ENCODE measurements at regions not wholly inside any gene's neighbourhood (a gene's known extent, or its start where the extent isn't known, plus 50 kb on each side); places are given as distances from the start of the nearest gene placed in this dataset.

GRCh38 chr1:105886309-105886708 lies 1170.2 kb upstream of the PRMT6 start:
- Histone ChIP-seq H3K36me3 (ENCODE audit: insufficient read depth, low read length) (no peaks in the 10 kb centered on the region), H3K9me3 (ENCODE audit: low read length) (no peaks in the 10 kb centered on the region), H3K27ac (ENCODE audit: low read depth, low read length) (no peak overlapping the region), H3K9ac (ENCODE audit: low read length) (no peak overlapping the region), H3K4me3 (ENCODE audit: low read depth in 1 of 2, low read length in 2 of 2) (no peak overlapping the region), H3K4me1 (ENCODE audit: insufficient read depth, low read length) (no peaks in the 10 kb centered on the region), H3K27me3 (ENCODE audit: control insufficient read depth in 1 of 2, insufficient read depth in 2 of 2, low read length in 2 of 2) (no peaks in the 10 kb centered on the region)

GRCh38 chr1:105891308-105891707 lies 1165.2 kb upstream of the PRMT6 start:
- no peak overlapping the region for H3K9ac ChIP-seq (ENCODE audit: low read length)
- H3K4me3 ChIP-seq (ENCODE audit: low read depth in 1 of 2, low read length in 2 of 2) = no peak overlapping the region
- H3K9me3 ChIP-seq (ENCODE audit: low read length) = no peaks in the 10 kb centered on the region
- no peaks in the 10 kb centered on the region for H3K4me1 ChIP-seq (ENCODE audit: insufficient read depth, low read length)
- no peaks in the 10 kb centered on the region for H3K36me3 ChIP-seq (ENCODE audit: insufficient read depth, low read length)
- no peaks in the 10 kb centered on the region for H3K27me3 ChIP-seq (ENCODE audit: control insufficient read depth in 1 of 2, insufficient read depth in 2 of 2, low read length in 2 of 2)
- no peak overlapping the region for H3K27ac ChIP-seq (ENCODE audit: low read depth, low read length)

DNA sequence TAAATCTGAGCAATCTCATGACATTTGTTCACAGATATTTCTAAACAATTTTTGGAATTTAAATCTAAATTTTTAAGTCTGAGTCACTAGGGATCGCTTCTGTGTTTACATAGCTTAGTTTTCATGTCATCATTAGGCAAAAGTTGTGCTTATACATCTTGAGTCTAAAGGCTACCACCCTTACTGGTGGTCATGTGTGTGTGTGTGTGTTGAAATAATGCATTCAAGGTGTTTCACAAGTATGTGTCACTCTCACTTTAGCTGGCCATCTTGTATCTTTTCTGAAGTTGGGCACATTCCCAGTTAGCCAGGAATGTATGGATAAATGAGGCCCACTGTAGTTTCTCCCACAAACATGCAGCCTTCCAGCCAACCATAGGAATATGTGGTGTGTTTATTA lies 1162.5 kb upstream of the PRMT6 start:
- Histone ChIP-seq H3K9me3 (ENCODE audit: low read length) (no peaks in the 10 kb centered on the region), H3K27ac (ENCODE audit: low read depth, low read length) (no peak overlapping the region), H3K9ac (ENCODE audit: low read length) (no peak overlapping the region), H3K4me3 (ENCODE audit: low read depth in 1 of 2, low read length in 2 of 2) (no peak overlapping the region), H3K4me1 (ENCODE audit: insufficient read depth, low read length) (no peaks in the 10 kb centered on the region), H3K27me3 (ENCODE audit: control insufficient read depth in 1 of 2, insufficient read depth in 2 of 2, low read length in 2 of 2) (no peaks in the 10 kb centered on the region), H3K36me3 (ENCODE audit: insufficient read depth, low read length) (no peaks in the 10 kb centered on the region)

DNA sequence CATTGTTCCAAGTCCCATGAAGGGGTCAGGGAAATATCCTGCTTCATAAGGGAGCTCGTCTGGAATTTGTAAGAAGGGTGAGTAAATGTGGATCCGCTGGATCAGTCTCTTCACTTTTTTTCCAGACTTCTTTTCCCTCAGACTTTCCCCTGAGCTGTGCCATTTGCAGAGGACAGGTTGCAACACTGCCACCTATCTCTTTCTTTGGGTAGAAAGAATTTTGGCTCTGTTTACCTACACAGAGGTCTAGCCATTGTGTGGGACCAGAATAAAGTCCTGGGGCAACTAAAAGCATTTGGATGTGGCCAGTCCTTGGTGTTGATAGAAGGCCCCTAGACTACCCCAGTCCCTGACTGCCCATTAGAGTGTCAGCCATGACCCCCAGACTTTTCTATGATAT lies 1146.7 kb upstream of the PRMT6 start:
- H3K27me3 ChIP-seq (ENCODE audit: control insufficient read depth in 1 of 2, insufficient read depth in 2 of 2, low read length in 2 of 2) = no peaks in the 10 kb centered on the region
- H3K36me3 ChIP-seq (ENCODE audit: insufficient read depth, low read length) = no peaks in the 10 kb centered on the region
- H3K9me3 ChIP-seq (ENCODE audit: low read length) = no peaks in the 10 kb centered on the region
- no peak overlapping the region for H3K27ac ChIP-seq (ENCODE audit: low read depth, low read length)
- H3K4me1 ChIP-seq (ENCODE audit: insufficient read depth, low read length) = no peaks in the 10 kb centered on the region
- no peak overlapping the region for H3K9ac ChIP-seq (ENCODE audit: low read length)
- H3K4me3 ChIP-seq (ENCODE audit: low read depth in 1 of 2, low read length in 2 of 2) = no peak overlapping the region

DNA sequence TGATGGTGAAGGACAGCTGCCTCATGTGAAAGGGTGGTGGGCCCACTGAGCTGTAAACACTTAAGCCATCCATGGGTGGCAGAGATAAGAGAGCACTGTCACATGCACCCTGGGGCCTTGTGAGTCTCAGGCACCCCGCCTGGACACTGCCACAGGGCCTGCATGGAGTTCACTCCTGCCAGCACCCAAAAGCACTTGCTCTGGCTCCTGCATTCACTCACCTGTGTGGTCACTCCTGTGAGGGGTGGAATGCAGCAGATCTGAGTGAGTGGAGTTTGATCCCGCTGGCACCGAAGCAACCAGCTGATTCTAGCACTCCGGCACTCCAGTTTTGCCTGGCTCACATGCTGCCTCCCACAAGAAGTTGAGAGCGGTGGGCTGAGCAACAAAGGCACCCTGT lies 1142.1 kb upstream of the PRMT6 start:
- Histone ChIP-seq H3K36me3 (ENCODE audit: insufficient read depth, low read length) (no peaks in the 10 kb centered on the region), H3K9me3 (ENCODE audit: low read length) (no peaks in the 10 kb centered on the region), H3K27me3 (ENCODE audit: control insufficient read depth in 1 of 2, insufficient read depth in 2 of 2, low read length in 2 of 2) (no peaks in the 10 kb centered on the region), H3K27ac (ENCODE audit: low read depth, low read length) (no peak overlapping the region), H3K4me1 (ENCODE audit: insufficient read depth, low read length) (no peaks in the 10 kb centered on the region), H3K9ac (ENCODE audit: low read length) (no peak overlapping the region), H3K4me3 (ENCODE audit: low read depth in 1 of 2, low read length in 2 of 2) (no peak overlapping the region)

- no peak overlapping the region for H3K9ac ChIP-seq (ENCODE audit: low read length)
- no peak overlapping the region for H3K27ac ChIP-seq (ENCODE audit: low read depth, low read length)
- H3K4me3 ChIP-seq (ENCODE audit: low read depth in 1 of 2, low read length in 2 of 2) = no peak overlapping the region
- no peaks in the 10 kb centered on the region for H3K36me3 ChIP-seq (ENCODE audit: insufficient read depth, low read length)
- H3K4me1 ChIP-seq (ENCODE audit: insufficient read depth, low read length) = no peaks in the 10 kb centered on the region
- H3K27me3 ChIP-seq (ENCODE audit: control insufficient read depth in 1 of 2, insufficient read depth in 2 of 2, low read length in 2 of 2) = no peaks in the 10 kb centered on the region
- no peaks in the 10 kb centered on the region for H3K9me3 ChIP-seq (ENCODE audit: low read length)
Measured at GRCh38 chr1:105934806-105935205, 1121.7 kb upstream of the PRMT6 start.

GRCh38 chr1:105964879-105965278 lies 1091.6 kb upstream of the PRMT6 start:
- Histone ChIP-seq H3K9ac (ENCODE audit: low read length) (no peak overlapping the region), H3K9me3 (ENCODE audit: low read length) (no peaks in the 10 kb centered on the region), H3K4me3 (ENCODE audit: low read depth in 1 of 2, low read length in 2 of 2) (no peak overlapping the region), H3K36me3 (ENCODE audit: insufficient read depth, low read length) (no peaks in the 10 kb centered on the region), H3K27me3 (ENCODE audit: control insufficient read depth in 1 of 2, insufficient read depth in 2 of 2, low read length in 2 of 2) (no peaks in the 10 kb centered on the region), H3K27ac (ENCODE audit: low read depth, low read length) (no peak overlapping the region), H3K4me1 (ENCODE audit: insufficient read depth, low read length) (no peaks in the 10 kb centered on the region)

DNA sequence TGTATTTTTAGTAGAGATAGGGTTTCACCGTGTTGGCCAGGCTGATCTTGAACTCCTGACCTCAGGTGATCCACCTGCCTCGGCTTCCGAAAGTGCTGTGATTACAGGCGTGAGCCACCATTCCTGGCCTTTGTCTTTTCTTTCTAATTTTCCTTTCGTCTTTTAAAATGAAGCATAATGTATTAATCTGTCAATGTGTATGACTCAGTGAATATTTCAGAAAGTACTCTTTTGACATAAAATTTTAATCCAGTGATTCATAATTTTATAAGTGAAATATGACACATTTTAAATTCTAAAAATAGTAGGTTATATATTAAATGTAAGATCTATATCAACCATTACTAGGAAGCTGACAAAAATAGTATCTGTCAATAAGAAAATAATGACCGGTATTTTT lies 1059.0 kb upstream of the PRMT6 start:
- Histone ChIP-seq H3K36me3 (ENCODE audit: insufficient read depth, low read length) (no peaks in the 10 kb centered on the region), H3K9me3 (ENCODE audit: low read length) (no peaks in the 10 kb centered on the region), H3K4me1 (ENCODE audit: insufficient read depth, low read length) (no peaks in the 10 kb centered on the region), H3K27ac (ENCODE audit: low read depth, low read length) (no peak overlapping the region), H3K4me3 (ENCODE audit: low read depth in 1 of 2, low read length in 2 of 2) (no peak overlapping the region), H3K27me3 (ENCODE audit: control insufficient read depth in 1 of 2, insufficient read depth in 2 of 2, low read length in 2 of 2) (no peaks in the 10 kb centered on the region), H3K9ac (ENCODE audit: low read length) (no peak overlapping the region)

- no peaks in the 10 kb centered on the region for H3K36me3 ChIP-seq (ENCODE audit: insufficient read depth, low read length)
- H3K9me3 ChIP-seq (ENCODE audit: low read length) = no peaks in the 10 kb centered on the region
- no peaks in the 10 kb centered on the region for H3K27me3 ChIP-seq (ENCODE audit: control insufficient read depth in 1 of 2, insufficient read depth in 2 of 2, low read length in 2 of 2)
- no peak overlapping the region for H3K9ac ChIP-seq (ENCODE audit: low read length)
- H3K27ac ChIP-seq (ENCODE audit: low read depth, low read length) = no peak overlapping the region
- no peak overlapping the region for H3K4me3 ChIP-seq (ENCODE audit: low read depth in 1 of 2, low read length in 2 of 2)
- no peaks in the 10 kb centered on the region for H3K4me1 ChIP-seq (ENCODE audit: insufficient read depth, low read length)
Measured at GRCh38 chr1:106022312-106022902, 1034.1 kb upstream of the PRMT6 start.

DNA sequence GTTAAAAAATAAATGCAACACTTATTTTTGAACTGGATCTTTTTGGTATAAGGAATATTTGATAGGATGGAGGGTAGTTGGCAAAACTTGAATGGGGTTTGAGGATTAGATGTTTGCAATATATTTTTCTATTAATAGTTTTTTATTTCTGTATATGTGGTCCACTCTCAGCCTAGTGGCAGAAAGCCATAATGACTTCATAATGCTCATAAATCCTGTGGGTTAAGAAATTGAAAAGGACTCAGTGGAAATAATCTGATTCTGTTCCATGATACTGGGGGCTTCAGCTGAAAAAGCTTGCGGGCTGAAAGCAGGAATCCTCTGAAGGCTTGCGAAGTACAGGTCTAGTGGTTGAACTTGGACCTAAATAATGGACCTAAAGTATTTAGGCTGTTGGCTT lies 1028.6 kb upstream of the PRMT6 start:
- no peak overlapping the region for H3K27ac ChIP-seq (ENCODE audit: low read depth, low read length)
- H3K4me3 ChIP-seq (ENCODE audit: low read depth in 1 of 2, low read length in 2 of 2) = no peak overlapping the region
- H3K36me3 ChIP-seq (ENCODE audit: insufficient read depth, low read length) = no peaks in the 10 kb centered on the region
- H3K27me3 ChIP-seq (ENCODE audit: control insufficient read depth in 1 of 2, insufficient read depth in 2 of 2, low read length in 2 of 2) = no peaks in the 10 kb centered on the region
- H3K9me3 ChIP-seq (ENCODE audit: low read length) = no peaks in the 10 kb centered on the region
- no peak overlapping the region for H3K9ac ChIP-seq (ENCODE audit: low read length)
- H3K4me1 ChIP-seq (ENCODE audit: insufficient read depth, low read length) = no peaks in the 10 kb centered on the region

GRCh38 chr1:106037526-106037925 lies 1018.9 kb upstream of the PRMT6 start:
- Histone ChIP-seq H3K4me3 (ENCODE audit: low read depth in 1 of 2, low read length in 2 of 2) (no peak overlapping the region), H3K4me1 (ENCODE audit: insufficient read depth, low read length) (no peaks in the 10 kb centered on the region), H3K27ac (ENCODE audit: low read depth, low read length) (no peak overlapping the region), H3K36me3 (ENCODE audit: insufficient read depth, low read length) (no peaks in the 10 kb centered on the region), H3K27me3 (ENCODE audit: control insufficient read depth in 1 of 2, insufficient read depth in 2 of 2, low read length in 2 of 2) (no peaks in the 10 kb centered on the region), H3K9ac (ENCODE audit: low read length) (no peak overlapping the region), H3K9me3 (ENCODE audit: low read length) (peaks cover 9% of the 10 kb centered on the region)

GRCh38 chr1:106038260-106038659 lies 1018.2 kb upstream of the PRMT6 start:
- Histone ChIP-seq H3K4me3 (ENCODE audit: low read depth in 1 of 2, low read length in 2 of 2) (no peak overlapping the region), H3K9me3 (ENCODE audit: low read length) (peaks cover 9% of the 10 kb centered on the region), H3K27ac (ENCODE audit: low read depth, low read length) (no peak overlapping the region), H3K9ac (ENCODE audit: low read length) (no peak overlapping the region), H3K27me3 (ENCODE audit: control insufficient read depth in 1 of 2, insufficient read depth in 2 of 2, low read length in 2 of 2) (no peaks in the 10 kb centered on the region), H3K4me1 (ENCODE audit: insufficient read depth, low read length) (no peaks in the 10 kb centered on the region), H3K36me3 (ENCODE audit: insufficient read depth, low read length) (no peaks in the 10 kb centered on the region)

All from muscle layer of colon (tissue), 2 donors.